HUES64 (cell line): ENCODE measurements at regions not wholly inside any gene's neighbourhood (a gene's known extent, or its start where the extent isn't known, plus 50 kb on each side); places are given as distances from the start of the nearest gene placed in this dataset.
"Not testable (repeated sequence)": the region's sequence is repeated elsewhere in the genome, so short reads cannot be mapped to it uniquely, and the experiment has no call there.

ENCODE experiments used
- H3K27ac ChIP-seq: 2 replicates; pipeline ENCODE4 v1.7.0; 2013; ENCODE audit warnings: low read depth, low read length, inconsistent platforms
- H3K27me3 ChIP-seq: 2 replicates; pipeline ENCODE4 v1.6.1; 2013; ENCODE audit warnings: mild to moderate bottlenecking, low read length; ENCODE audit not compliant: insufficient read depth
- H3K36me3 ChIP-seq: 2 replicates; pipeline ENCODE4 v1.6.1; 2013; ENCODE audit warnings: mild to moderate bottlenecking, low read length; ENCODE audit not compliant: insufficient read depth
- H3K4me1 ChIP-seq: 2 replicates; pipeline ENCODE4 v1.6.1; 2013; ENCODE audit warnings: mild to moderate bottlenecking, low read length, moderate library complexity; ENCODE audit not compliant: insufficient read depth
- H3K4me3 ChIP-seq: 2 replicates; pipeline ENCODE4 v1.5.1; 2013; ENCODE audit warnings: mild to moderate bottlenecking, low read length, moderate library complexity
- H3K9ac ChIP-seq: 2 replicates; pipeline ENCODE4 v1.6.1; 2013; ENCODE audit warnings: mild to moderate bottlenecking, low read depth, low read length
- H3K9me3 ChIP-seq: 2 replicates; pipeline ENCODE4 v1.6.1; 2013; ENCODE audit warnings: low read depth, low read length; ENCODE audit not compliant: insufficient read depth
- WGBS: fragments of 150-250, 120-280 bp; methylation state at CpG from one replicate; pipeline ENCODE4 v1.1.7; 2013; ENCODE audit warnings: missing lambda C conversion rate; 5-methylcytosine and 5-hydroxymethylcytosine counted together

GRCh38 chr7:65699715-65700356, 173.0 kb upstream of the VKORC1L1 start:
- not testable (repeated sequence) for H3K27me3 ChIP-seq, H3K36me3 ChIP-seq, H3K9me3 ChIP-seq, H3K4me3 ChIP-seq, H3K27ac ChIP-seq, H3K9ac ChIP-seq, H3K4me1 ChIP-seq
- 100% methylated on average over 2 of the region's 6 CpGs for WGBS

GRCh38 chr7:65719123-65719798, 153.6 kb upstream of the VKORC1L1 start:
- H3K36me3 ChIP-seq, H3K27ac ChIP-seq, H3K4me3 ChIP-seq, H3K4me1 ChIP-seq, H3K9me3 ChIP-seq, H3K9ac ChIP-seq, H3K27me3 ChIP-seq: not testable (repeated sequence)
- 84% methylated on average over 4 of the region's 4 CpGs for WGBS

- Histone ChIP-seq H3K27ac (no peak overlapping the region), H3K9ac (no peak overlapping the region), H3K9me3 (no peaks in the 10 kb centered on the region), H3K27me3 (no peaks in the 10 kb centered on the region), H3K4me3 (no peak overlapping the region), H3K4me1 (no peaks in the 10 kb centered on the region), H3K36me3 (no peaks in the 10 kb centered on the region)
- WGBS = 48% methylated on average over 11 of the region's 11 CpGs
These were observed 150.5 kb upstream of the VKORC1L1 start for GRCh38 chr7:65722361-65722792.

- H3K9ac ChIP-seq = not testable (repeated sequence)
These were observed 145.7 kb upstream of the VKORC1L1 start for GRCh38 chr7:65727182-65727581.

GRCh38 chr7:65731129-65731528, 141.7 kb upstream of the VKORC1L1 start:
- no peaks in the 10 kb centered on the region for H3K36me3 ChIP-seq
- peak overlapping the region; percentile 66 for H3K4me3 ChIP-seq
- WGBS = 75% methylated on average over 6 of the region's 7 CpGs
- H3K9ac ChIP-seq = peak overlapping the region; percentile 60
- no peaks in the 10 kb centered on the region for H3K27me3 ChIP-seq
- 0 out of 2 replicates have a peak, but pooled peaks cover 3% of the 10 kb centered on the region for H3K4me1 ChIP-seq
- H3K9me3 ChIP-seq = no peaks in the 10 kb centered on the region
- no peak overlapping the region for H3K27ac ChIP-seq

More at GRCh38 chr7:65727182-65727581, 145.7 kb upstream of the VKORC1L1 start:
- WGBS = 92% methylated on average over 4 of the region's 4 CpGs
- not testable (repeated sequence) for H3K36me3 ChIP-seq, H3K4me1 ChIP-seq, H3K27me3 ChIP-seq, H3K9me3 ChIP-seq, H3K27ac ChIP-seq, H3K4me3 ChIP-seq

- Histone ChIP-seq H3K4me3 (peak overlapping the region; percentile 66), H3K27me3 (no peaks in the 10 kb centered on the region), H3K4me1 (0 out of 2 replicates have a peak, but pooled peaks cover 3% of the 10 kb centered on the region), H3K9ac (peak overlapping the region; percentile 60), H3K36me3 (no peaks in the 10 kb centered on the region), H3K27ac (peak overlapping the region; percentile 55; the same call in 1 of the 2 replicates), H3K9me3 (no peaks in the 10 kb centered on the region)
- WGBS = 3% methylated on average over 27 of the region's 27 CpGs
These were observed 141.3 kb upstream of the VKORC1L1 start for GRCh38 chr7:65731562-65732035.

- H3K4me1 ChIP-seq = no peaks in the 10 kb centered on the region
These were observed 128.5 kb upstream of the VKORC1L1 start for GRCh38 chr7:65744406-65744805.

GRCh38 chr7:65746398-65746669, 126.5 kb upstream of the VKORC1L1 start:
- H3K4me1 ChIP-seq = no peaks in the 10 kb centered on the region
- no peak overlapping the region for H3K27ac ChIP-seq
- no peak overlapping the region for H3K4me3 ChIP-seq
- 97% methylated on average over 3 of the region's 3 CpGs for WGBS
- H3K36me3 ChIP-seq = no peaks in the 10 kb centered on the region
- H3K9ac ChIP-seq = no peak overlapping the region
- H3K9me3 ChIP-seq = no peaks in the 10 kb centered on the region
- H3K27me3 ChIP-seq = no peaks in the 10 kb centered on the region

More at GRCh38 chr7:65744406-65744805, 128.5 kb upstream of the VKORC1L1 start:
- Histone ChIP-seq H3K27ac (no peak overlapping the region), H3K36me3 (peaks cover 15% of the 10 kb centered on the region; the same call in 1 of the 2 replicates), H3K9ac (no peak overlapping the region), H3K4me3 (no peak overlapping the region), H3K9me3 (no peaks in the 10 kb centered on the region), H3K27me3 (no peaks in the 10 kb centered on the region)
- WGBS = 88% methylated on average over 2 of the region's 2 CpGs

GRCh38 chr7:65749039-65749438, 123.8 kb upstream of the VKORC1L1 start:
- Histone ChIP-seq H3K27me3 (no peaks in the 10 kb centered on the region), H3K9ac (no peak overlapping the region), H3K36me3 (peaks cover 16% of the 10 kb centered on the region), H3K9me3 (no peaks in the 10 kb centered on the region), H3K4me3 (no peak overlapping the region), H3K4me1 (no peaks in the 10 kb centered on the region), H3K27ac (no peak overlapping the region)
- 94% methylated on average over 4 of the region's 4 CpGs for WGBS

GRCh38 chr7:65749518-65749917, 123.4 kb upstream of the VKORC1L1 start:
- H3K9ac ChIP-seq = no peak overlapping the region
- peak overlapping the region; percentile 99; the same call in 1 of the 2 replicates for H3K4me3 ChIP-seq
- H3K27ac ChIP-seq = no peak overlapping the region
- H3K27me3 ChIP-seq = no peaks in the 10 kb centered on the region
- H3K36me3 ChIP-seq = peaks cover 21% of the 10 kb centered on the region
- H3K4me1 ChIP-seq = no peaks in the 10 kb centered on the region
- no peaks in the 10 kb centered on the region for H3K9me3 ChIP-seq
- 96% methylated on average over 12 of the region's 12 CpGs for WGBS

- H3K36me3 ChIP-seq = peaks cover 32% of the 10 kb centered on the region
- H3K9me3 ChIP-seq = no peaks in the 10 kb centered on the region
- H3K27ac ChIP-seq = peak overlapping the region; percentile 86
- H3K27me3 ChIP-seq = no peaks in the 10 kb centered on the region
- peak overlapping the region; percentile 99 for H3K4me3 ChIP-seq
- under 1% methylated on average over 69 of the region's 69 CpGs for WGBS
- peak overlapping the region; percentile 97 for H3K9ac ChIP-seq
- H3K4me1 ChIP-seq = no peaks in the 10 kb centered on the region
These were observed 122.1 kb upstream of the VKORC1L1 start for GRCh38 chr7:65750511-65751344.
